Keratinocyte (primary cell): ENCODE measurements at regions not wholly inside any gene's neighbourhood (a gene's known extent, or its start where the extent isn't known, plus 50 kb on each side); places are given as distances from the start of the nearest gene placed in this dataset.

Experiments
- CTCF ChIP-seq, 3 experiments: IDR thresholded peaks in 1 of 3; conservative IDR thresholded peaks in 1 of 3; optimal IDR thresholded peaks in 1 of 3; 2 replicates in 2 of 3; 3 replicates in 1 of 3; pipeline versions ENCODE3 to v1.5.1; 2011; ENCODE audit warnings: low read length in 3 of 3, mild to moderate bottlenecking in 3 of 3, moderate library complexity in 2 of 3, control low read depth in 1 of 3, inconsistent platforms in 1 of 3; ENCODE audit not compliant: insufficient read depth in 2 of 3; ENCODE audit errors: extremely low read depth in 1 of 3
- EZH2 ChIP-seq: IDR thresholded peaks from one replicate; pipeline ENCODE4 v1.6.1; 2012; ENCODE audit warnings: inconsistent platforms, mild to moderate bottlenecking, low read length, moderate library complexity

GRCh38 chr6:26206868-26207801, 119.9 kb downstream of the HFE start:
- TF ChIP-seq CTCF (optimal IDR thresholded peaks at IDR 0.05 in 1 of 3, IDR thresholded peaks at IDR 0.05 in 1 of 3, conservative IDR thresholded peaks at IDR 0.05 in 1 of 3; ENCODE audit: extremely low read depth in 1 of 3, insufficient read depth in 2 of 3, low read length in 3 of 3) (no peak), EZH2 (no peak)
